Gastrocnemius medialis (tissue), 4 donors: ENCODE measurements at regions not wholly inside any gene's neighbourhood (a gene's known extent, or its start where the extent isn't known, plus 50 kb on each side); places are given as distances from the start of the nearest gene placed in this dataset.

Source experiments
- CTCF ChIP-seq, 5 experiments: fragments of 450-650 bp in 3 of 5; fragments of 200-600 bp in 2 of 5; sonication (generic) in 2 of 5; IDR thresholded peaks in 4 of 5; conservative IDR thresholded peaks in 1 of 5; 1 replicate in 4 of 5; 2 replicates in 1 of 5; pipeline ENCODE4 v1.5.1; 2016 to 2019; ENCODE audit warnings: antibody characterized with exemption in 5 of 5, mild to moderate bottlenecking in 3 of 5, moderate library complexity in 3 of 5
- POLR2A ChIP-seq, 2 donors: fragments of 450-650 bp; IDR thresholded peaks; one replicate each; pipeline ENCODE4 v1.6.1; 2017; ENCODE audit warnings: antibody characterized with exemption in 2 of 2, mild to moderate bottlenecking in 2 of 2, moderate library complexity in 2 of 2

GRCh38 chr5:51890435-51891116 lies 507.3 kb downstream of the ISL1 start:
- TF ChIP-seq CTCF (IDR thresholded peaks at IDR 0.05 in 4 of 5, conservative IDR thresholded peaks at IDR 0.05 in 1 of 5): no peak
- TF ChIP-seq POLR2A (IDR thresholded peaks at IDR 0.05): no peak
